ENCODE measurements at regions not wholly inside any gene's neighbourhood (a gene's known extent, or its start where the extent isn't known, plus 50 kb on each side); places are given as distances from the start of the nearest gene placed in this dataset.
"Not testable (repeated sequence)": the region's sequence is repeated elsewhere in the genome, so short reads cannot be mapped to it uniquely, and the experiment has no call there.

DNA sequence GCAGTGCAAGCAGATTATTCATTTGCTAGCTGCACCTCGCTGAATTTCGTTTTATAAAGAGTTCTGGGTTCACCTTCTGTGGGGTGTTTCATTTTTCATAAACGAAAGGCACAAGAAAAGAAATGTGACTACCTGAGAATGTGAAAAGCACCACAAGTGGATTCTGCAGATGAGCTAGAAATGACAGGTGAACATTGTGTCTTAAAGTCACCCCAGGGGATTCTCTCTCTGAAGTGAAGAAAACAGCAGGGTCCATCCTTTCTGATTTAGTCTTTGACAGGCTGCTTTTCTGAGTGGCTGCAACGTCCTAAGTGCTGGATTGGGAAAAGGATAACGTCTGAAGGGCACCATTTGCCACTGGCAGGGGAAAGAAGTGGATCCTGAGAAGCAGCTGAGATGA lies 469.3 kb downstream of the SPATA31D1 start:
- DNase-seq = no peak

DNA sequence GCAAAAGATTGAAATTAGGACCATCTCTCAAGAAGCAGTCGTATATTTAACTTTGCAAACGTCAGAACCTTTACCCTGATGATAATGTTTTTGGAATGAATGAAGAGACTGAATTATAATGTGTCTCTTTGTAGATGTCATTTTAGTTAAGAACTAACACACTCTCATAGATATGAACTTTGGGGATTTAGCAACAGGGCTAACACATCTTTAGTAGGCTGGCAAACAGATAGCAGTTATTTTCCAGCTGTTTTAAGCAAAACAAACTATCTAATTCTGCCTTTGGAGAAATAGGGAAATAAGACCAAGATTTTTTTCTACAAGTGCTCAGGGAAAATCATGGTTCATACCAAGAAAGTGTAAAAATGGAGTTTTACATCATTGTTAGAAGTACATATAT lies 469.7 kb downstream of the SPATA31D1 start:
- no peak for DNase-seq

DNA sequence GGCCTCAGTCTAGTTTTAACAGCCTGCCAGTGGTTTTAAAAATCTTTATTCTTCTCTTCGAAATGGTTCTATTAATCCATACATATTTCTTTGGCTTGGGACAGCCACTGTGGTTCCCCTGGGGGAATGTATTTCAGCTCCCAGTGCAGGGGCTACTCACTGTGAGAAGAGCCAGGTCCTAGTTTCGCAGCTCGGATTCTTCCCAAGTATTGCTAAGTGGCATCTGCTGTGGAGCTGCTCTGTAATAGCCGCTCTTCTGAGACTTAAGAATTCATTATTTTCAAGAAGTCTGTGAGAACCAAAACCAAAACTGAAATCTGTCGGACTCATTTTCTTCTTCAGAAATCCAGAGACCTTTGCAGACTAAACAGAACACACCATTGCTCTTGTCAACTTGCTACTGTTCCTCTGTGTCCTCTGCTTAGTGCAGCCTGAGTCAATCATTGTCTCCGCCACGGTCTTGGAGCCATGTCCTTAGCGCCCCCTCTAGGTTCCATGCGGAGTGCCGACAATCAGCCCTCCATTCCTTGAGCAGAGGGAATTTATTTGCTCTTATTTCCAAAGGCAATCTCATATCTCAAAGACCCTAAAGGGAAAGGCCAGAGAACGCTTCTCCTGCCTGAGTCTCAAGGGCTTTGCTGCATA lies 478.2 kb downstream of the SPATA31D1 start:
- no peak for DNase-seq

DNA sequence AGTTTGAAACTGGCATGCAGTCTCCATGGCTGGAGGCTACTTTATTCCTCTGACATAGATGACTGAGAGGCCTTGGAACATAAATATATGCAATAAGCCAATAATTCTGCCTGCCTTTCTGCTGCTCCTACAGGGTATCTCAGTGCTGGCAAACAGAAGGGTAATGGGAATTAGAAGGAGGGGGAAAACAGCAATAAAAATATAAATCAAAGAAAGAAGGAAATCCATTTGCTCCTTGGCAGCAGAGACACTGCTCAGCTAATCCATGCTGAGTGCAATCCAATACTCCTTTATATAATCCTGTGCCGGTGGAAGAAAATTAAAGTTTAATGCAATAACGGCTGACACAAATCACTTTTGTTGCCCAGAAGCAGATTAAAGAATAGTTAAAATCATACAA lies 478.9 kb downstream of the SPATA31D1 start:
- no peak for DNase-seq

DNA sequence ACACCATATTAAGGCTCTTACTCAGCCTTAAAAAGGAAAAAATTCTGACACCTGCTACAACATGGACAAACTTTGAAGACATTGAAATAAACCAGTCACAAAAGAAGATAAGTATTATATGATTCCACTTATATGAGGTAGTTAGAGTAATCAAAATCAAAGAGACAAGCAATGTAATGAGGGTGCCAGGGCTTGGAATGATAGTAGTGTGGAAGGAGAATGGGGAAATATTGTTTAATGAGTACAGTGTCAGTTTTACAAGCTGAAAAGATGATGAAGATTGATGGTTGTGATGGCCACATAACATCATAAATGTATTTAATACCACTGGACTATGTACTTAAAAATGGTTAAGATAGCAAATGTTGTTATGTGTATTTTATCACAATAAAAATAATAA lies 485.7 kb downstream of the SPATA31D1 start:
- no peak for DNase-seq

DNA sequence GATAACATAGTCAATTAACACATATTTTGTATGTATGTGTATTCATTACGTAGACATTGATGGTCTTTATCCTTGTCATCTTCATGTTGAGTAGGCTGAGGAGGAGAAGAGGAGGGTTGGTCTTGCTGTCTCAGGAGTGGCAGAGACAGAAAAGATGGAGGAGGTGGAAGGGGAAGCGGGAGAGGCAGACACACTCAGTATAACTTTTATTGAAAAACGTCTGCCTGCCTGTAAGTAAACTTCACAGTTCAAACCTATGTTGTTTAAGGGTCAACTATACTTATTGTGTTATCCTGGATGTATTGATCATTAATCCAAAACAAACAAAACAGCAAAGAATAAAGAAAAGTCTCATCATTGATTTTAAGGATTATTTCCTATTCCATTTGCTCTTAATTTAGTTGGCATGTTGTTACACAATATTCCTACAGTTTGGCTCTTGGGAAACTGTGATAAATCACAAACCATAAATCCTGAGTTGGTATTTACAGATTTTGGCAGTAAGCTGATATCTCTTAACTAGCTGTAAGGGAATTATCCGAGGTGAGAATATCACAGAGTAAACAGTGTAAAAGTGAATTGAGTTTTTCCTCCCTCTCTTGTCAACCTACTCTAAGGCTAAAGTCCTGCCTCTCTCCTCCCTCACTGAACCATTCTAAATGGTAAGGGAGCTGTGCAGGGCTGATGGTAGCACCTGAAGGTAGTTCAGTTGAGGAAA lies 487.2 kb downstream of the SPATA31D1 start:
- no peak for DNase-seq

DNA sequence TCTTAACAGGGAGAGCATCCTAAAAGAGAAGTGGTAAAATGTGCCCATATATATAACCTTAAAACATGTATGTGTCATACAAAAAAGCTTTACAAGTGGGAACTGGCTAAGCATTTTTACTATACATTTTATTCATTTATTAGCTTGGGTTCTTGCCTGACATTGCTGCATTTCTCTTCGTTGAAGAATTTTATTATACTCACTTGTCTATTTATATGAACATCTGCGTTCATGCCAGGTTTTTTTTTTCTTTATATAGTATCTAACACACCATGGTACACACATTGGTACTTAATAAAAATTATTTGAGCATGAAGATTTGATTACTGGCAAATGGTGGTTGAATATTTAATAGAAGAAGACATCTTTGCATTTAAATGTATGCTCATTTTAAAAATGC lies 492.3 kb downstream of the SPATA31D1 start:
- no peak for DNase-seq

DNA sequence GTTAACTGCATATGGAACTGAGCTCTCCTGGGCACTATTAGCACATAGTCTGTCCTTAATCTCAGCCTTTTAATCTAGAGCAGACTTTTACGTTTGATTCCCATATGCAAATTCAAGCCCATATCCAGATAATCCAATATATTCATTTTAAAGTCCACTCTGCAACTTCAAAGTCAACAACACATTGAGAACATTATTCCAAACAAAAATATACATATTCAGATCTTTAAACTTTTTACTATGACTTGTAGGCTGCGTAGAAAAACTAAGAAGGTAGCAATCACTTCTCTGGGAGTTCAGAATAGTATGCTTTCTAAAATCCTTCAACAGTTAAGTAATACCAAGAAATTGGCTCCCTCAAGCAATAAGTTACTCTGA lies 499.4 kb downstream of the SPATA31D1 start:
- no peak for DNase-seq

DNA sequence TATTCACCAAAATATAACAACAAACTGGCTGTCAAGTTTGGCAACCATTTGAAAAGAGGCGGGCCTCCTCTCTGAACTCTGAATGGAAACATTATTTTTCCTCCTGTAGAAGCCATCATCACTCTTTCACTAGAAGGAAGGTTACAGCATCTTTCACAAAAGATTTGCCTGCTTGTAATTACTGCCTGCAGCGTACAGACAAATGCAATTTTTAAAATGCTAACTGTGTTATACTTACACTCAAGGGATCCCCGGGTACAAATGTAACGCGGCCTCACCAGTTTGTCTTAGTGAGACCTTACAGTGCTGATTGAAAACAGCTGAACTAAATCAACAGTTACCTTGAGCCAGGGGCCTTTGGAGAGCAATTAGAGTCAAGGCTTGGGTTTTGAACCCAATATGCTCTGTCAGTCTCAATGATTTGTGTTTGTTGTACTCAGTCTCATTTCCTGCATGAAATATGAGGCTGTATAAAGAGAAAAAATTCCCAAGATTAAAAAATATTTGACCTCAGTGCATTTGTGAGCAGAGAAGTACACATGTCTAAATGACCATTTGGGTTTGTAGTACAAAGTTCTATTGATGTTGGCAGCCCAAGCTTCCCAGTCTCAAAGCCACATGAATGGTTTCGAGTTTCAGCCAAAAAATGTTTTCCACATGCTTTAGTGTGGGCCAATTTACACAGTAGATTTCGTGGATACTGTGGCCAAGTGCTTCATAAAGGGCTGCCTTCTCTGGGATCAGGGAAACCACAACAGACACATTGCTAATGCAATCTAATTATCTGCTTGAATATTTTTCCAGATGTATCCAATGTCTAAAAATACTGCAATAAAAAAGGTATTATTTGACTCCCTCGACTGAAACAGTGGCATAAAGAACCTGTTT lies 500.0 kb downstream of the SPATA31D1 start:
- no peak for DNase-seq

DNA sequence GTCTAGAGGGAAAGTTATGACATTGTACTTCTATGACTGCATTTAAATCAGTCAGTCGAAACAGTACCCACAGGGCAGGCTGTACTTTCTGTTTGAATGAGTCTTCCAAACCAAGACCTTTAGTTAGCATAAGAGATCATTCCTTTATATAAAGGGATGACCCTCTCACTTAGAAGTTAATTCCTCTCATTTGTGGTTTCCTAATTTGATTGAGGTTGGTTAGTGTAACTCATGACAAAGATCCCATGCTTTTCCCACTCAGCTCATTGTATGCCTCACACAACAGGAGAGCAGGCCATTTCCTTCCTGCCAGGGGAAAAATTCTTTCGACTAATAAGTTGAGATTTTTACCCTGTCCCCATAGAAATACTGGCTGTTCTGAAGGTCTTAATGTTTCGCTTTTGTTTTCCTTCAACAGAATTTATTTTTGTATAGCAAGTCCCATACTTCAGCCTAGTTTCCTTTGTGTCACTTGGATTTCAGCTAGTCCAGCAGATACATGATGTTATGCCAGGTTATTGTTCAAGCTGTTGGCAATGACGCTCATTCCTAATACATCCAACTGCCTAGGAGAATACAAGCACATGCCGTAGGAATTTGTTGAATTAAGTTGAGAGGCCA lies 500.7 kb downstream of the SPATA31D1 start:
- DNase-seq = no peak

DNA sequence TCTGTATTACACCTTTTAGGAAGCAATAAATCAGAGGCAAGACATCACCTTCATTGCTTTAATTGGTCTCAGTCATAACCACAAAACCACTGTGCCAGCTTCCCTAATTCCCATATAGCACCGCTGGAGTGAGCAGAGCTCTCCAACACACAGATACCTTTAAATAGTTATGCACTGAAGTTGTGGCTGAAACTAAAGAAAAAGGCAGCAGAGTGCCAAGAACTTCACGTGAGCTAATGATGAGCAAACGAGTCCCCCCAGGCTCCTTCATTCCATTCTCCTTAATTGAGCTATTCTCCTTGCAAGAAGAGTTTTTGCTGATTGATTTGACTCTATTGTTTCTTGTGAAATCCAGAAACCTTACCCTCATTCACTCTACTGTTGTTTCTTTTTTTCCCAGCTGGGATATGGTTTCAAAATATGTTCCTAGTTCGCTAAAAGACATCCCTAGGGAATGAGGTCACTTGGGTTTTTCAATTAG lies 501.5 kb downstream of the SPATA31D1 start:
- DNase-seq = no peak

DNA sequence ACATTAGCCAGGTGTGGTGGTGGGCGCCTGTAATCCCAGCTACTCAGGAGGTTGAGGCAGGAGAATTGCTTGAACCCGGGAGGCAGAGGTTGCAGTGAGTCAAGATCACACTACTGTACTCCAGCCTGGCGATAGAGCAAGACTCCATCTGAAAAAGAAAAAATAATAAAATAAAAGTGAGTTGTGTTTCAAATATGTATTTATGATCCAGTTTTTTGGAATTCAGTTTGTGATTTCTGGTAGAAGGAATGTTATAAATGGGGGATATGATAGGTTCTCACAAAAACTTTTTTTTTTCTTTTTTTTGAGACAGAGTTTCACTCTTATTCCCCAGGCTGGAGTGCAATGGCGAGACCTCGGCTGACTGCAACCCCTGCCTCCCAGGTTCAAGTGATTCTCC lies 502.2 kb downstream of the SPATA31D1 start:
- not testable (repeated sequence) for DNase-seq

DNA sequence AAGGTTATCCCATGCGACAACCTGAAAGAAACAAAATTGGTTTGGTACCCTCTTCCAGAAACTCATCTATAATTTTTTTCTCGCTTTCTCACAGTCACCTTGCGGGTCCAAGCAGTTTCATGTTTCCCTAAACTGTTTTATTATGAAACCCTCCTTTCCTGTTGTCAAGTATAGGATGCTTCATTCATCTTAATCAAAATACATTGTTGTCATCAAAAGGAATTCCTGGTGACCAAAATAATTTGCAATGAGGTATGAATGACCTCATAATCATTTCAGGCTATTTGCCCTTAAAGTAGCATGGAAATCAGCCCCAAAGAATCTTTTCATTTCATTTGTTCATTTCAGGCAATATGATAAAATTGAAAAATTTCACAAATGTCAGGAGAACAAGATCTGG lies 503.0 kb downstream of the SPATA31D1 start:
- no peak for DNase-seq

DNA sequence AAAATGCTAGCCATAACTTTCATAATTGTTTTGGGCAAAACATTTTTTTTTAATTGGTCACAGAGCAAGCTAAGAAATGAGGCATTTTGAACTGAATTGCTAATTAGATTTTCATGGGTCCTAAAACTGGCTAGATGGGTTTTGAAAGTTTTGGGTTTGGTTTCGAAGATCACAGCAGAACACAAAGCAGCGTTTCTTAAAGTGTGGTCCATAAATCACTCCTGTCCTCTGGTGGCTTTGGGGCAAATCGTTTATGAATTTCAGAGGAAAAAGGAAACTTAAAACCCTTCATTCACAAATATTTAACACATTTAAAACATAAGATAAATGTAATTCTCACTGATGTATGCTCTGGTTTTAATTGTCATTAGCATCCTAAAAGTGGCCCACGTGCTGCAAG lies 503.7 kb downstream of the SPATA31D1 start:
- DNase-seq = no peak

DNA sequence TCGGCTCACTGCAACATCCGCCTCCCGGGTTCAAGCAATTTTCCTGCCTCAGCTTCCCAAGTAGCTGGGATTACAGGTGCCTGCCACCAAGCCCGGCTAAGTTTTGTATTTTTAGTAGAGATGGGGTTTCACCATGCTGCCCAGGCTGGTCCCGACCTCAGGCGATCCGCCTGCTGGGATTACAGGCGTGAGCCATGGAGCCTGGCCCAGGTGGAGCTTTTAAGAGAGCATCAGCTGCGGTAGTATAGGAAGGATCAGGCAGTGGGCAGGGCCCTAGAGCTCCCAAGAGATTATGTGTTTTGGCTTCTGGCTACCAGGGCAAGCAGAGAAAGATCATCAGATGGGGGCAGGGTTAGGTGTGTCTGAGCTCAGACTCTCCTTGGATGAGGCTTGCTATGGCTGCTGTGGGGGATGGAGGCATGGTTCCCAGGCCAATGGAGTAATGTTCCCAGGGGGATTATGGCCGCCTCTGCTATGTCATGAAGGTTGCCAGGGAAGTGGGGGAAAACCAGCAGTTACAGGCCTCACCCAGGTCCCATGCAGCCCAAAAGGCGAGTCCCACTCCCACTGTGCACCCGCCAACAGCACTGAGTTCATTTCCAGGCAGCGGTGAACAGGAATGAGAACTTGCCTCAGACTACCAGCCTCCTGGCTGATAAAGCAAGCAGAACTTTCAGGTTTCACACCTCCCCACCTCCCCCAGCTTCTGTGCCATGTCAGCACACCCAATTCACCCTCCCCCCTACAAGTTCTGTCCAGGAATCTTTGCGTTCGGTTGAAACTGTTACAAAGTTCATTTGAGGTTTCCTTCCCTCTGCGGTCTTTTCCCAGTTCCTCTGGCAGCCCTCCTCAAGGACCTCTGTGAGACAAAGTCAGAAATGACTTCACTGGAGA lies 507.6 kb downstream of the SPATA31D1 start:
- DNase-seq = no peak

DNA sequence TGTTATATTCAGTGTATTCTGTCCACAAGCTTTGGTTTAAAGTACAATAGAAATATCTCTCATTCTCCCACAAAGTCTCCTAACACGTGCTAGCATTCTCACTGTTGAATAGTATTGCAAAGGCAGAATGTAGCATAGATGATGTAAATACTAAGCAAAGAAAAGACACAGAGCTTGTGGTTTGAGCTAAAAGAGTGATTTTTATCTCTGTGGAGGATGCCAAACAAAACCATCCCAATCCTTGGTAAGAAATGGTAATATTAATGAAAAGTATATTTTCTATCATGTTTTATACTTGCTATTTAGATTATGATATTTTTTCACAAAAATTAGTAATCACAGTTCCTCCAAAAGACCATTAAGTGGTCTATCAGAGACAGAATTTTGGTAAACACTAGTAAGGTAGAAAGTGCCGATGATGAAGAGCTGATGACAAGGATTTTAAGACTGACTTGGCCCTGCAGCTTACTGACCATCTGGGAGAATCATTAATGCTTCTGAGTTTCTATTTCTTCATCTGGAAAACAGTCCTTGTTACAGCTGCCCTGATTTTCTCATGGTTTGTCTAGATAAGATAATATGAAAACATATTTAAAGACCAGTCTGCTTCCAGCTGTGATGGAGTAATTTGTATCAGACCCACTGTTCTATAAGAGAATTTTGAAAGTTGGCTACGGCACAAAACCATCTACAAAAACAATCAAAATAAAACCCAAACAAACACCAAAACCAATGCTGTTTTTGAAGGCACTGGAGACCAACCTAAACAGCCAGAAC lies 510.2 kb downstream of the SPATA31D1 start:
- DNase-seq = no peak

DNA sequence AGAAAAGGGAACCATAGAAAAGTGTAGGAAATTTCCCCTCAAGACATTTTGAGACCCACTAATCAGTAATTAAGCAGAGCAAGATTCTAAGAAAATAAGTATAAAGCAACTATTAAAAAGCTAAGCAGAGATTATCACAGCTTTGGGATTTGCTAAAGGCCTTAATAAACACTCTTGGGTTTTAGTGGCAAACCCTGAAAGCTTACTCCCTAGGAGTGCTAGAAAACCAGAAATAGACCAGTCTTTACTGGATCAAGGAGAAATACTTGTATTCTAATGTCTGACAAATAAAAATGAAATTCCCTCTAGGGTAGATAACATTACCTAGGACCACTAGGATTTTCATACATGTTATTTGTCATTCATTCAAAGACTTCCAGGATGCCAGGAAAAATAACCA lies 510.8 kb downstream of the SPATA31D1 start:
- DNase-seq = no peak

DNA sequence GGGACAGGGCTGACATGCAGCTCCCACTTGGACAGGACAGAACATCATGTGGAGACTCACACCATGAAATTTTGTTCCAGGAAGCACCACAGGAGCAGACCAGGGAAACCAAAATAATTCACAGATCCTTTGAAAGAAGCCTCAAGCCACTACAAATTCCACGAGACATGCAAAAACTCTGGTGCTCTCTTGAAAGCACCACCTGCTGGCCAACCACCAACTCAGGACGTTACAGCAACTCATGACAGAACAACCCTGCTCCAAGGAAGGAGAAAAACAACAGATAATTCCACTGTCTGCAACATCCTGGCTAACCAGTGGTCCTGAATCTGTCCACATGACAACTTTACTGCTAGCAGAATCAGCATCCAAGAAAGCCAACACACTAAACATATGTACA lies 516.0 kb downstream of the SPATA31D1 start:
- no peak for DNase-seq

DNA sequence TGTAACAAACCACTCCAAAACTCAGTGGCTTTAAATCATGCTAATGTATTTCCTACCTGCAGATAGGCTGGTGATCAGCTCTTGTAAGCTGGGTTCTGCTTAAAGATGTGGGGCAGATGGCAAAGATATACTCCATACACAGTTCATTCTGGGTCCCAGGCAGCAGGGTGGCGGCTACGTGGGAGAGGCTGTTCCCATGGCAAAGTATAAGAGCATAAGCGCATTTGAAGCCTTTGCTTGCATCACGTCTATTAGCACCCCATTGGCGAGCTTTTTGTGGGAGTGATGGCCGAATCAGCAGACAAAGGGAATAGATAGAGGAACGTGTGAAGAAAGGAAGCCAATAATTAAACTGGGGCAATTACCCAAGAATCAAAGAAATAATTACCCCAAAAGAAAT lies 523.1 kb downstream of the SPATA31D1 start:
- DNase-seq = no peak

DNA sequence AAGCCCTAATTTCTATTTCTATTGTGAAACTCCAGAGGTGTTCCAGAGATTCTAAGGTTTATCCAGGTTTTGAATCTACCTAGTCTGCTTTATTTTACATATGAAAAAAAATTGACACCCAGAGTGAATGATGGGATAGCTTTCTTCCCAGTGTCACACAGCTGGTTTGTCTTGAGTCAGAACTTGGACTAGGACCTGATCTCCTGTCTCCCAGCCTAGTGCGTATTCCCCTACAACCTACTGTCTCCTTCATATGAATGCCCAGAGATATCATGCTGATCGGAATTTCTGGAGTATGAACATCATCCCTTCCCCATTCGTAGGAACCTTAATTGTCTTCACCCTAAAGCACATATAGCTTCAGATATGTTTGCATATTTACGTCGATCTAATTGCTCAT lies 524.2 kb downstream of the SPATA31D1 start:
- DNase-seq = no peak

DNA sequence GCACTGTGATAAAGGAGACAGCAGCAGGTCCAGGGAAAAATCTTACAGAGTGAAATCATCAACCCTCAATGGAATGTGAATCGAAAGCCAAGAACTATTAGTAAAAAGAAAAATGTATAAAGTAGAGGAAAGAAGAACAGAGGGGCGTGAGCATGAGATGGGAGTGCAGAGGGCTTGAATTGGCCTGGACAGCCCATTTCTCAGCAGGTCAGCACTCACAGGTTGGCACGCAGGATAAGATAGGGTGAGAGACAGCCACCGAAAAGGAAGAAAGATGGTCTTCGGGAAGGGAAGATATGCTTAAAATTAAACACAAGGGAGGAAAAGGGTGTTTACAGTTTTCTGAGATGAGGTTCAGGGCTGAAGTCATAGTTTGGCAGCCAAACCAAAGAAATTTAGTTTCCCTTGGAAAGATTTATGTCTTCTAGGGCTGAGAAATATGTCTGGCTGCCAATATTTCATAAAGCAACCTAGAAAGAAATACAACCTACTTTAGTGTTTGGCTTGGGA lies 524.7 kb downstream of the SPATA31D1 start:
- DNase-seq = no peak
